GM12874 (cell line): ENCODE measurements at regions not wholly inside any gene's neighbourhood (a gene's known extent, or its start where the extent isn't known, plus 50 kb on each side); places are given as distances from the start of the nearest gene placed in this dataset.

Experiments
- TF ChIP-seq, protein P1 (sequence below): IDR thresholded peaks from 2 replicates; pipeline ENCODE4 v1.5.1; 2011; ENCODE audit warnings: low read depth, mild to moderate bottlenecking, control low read depth, low read length, moderate library complexity; ENCODE audit not compliant: insufficient read depth

DNA sequence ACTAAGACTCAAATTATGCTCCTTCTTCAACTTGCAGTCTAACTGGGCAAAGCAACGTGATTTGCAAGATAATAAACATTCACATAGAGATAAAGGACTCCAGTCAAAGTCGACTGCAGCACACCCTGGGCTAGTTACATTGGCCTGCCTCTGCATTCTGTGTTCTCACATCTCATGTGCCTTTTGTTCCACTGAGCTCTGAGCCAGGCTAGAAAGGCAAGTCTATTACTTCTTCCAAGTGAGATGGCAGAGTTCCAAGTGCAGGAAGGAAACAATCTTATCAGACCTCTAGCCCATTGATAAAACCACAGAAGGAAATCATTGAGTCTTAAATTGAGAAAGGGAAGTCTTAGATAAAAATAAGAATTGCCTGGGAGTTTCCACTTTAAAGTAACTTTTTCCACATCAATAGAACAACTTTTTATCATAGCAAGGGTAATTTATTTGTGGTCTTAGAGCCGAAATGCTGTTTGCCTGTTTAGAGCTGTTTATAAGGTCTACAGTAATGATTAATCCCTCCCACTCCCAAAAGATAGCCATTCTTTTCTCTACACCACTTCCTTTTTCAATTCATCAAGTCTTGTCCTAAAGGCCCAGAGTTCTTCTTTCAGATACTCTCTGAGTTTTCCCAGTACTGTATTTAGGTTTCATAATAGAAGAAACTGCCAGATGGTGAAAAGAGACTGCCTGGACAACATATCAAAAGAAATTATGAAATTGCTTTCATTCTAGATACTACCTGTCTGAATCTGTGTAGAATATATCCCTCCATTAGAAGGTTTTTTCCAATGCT is 200.2 kb downstream of the GUCY2F start:
- TF ChIP-seq, protein P1, sequence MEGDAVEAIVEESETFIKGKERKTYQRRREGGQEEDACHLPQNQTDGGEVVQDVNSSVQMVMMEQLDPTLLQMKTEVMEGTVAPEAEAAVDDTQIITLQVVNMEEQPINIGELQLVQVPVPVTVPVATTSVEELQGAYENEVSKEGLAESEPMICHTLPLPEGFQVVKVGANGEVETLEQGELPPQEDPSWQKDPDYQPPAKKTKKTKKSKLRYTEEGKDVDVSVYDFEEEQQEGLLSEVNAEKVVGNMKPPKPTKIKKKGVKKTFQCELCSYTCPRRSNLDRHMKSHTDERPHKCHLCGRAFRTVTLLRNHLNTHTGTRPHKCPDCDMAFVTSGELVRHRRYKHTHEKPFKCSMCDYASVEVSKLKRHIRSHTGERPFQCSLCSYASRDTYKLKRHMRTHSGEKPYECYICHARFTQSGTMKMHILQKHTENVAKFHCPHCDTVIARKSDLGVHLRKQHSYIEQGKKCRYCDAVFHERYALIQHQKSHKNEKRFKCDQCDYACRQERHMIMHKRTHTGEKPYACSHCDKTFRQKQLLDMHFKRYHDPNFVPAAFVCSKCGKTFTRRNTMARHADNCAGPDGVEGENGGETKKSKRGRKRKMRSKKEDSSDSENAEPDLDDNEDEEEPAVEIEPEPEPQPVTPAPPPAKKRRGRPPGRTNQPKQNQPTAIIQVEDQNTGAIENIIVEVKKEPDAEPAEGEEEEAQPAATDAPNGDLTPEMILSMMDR = no peak

DNA sequence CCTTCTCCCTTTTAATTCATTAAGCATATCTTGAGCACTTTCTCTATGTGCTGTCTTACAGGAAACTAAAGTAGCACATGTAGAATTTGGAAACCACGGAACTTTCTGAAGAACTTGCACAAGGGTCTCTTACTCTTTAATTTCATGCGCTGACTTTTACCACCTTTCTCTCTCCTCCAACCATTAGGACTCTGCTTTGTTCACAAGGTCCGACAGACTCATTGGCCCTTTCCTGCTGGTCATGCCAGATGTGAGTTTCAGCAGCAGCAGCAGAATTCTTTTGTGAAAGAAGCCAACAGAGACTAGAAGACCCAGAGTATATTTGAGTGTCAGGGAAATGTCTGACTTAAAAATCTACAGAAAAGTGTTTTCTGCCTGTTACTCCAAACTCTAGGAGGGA is 207.1 kb downstream of the GUCY2F start:
- TF ChIP-seq, protein P1 = no peak

DNA sequence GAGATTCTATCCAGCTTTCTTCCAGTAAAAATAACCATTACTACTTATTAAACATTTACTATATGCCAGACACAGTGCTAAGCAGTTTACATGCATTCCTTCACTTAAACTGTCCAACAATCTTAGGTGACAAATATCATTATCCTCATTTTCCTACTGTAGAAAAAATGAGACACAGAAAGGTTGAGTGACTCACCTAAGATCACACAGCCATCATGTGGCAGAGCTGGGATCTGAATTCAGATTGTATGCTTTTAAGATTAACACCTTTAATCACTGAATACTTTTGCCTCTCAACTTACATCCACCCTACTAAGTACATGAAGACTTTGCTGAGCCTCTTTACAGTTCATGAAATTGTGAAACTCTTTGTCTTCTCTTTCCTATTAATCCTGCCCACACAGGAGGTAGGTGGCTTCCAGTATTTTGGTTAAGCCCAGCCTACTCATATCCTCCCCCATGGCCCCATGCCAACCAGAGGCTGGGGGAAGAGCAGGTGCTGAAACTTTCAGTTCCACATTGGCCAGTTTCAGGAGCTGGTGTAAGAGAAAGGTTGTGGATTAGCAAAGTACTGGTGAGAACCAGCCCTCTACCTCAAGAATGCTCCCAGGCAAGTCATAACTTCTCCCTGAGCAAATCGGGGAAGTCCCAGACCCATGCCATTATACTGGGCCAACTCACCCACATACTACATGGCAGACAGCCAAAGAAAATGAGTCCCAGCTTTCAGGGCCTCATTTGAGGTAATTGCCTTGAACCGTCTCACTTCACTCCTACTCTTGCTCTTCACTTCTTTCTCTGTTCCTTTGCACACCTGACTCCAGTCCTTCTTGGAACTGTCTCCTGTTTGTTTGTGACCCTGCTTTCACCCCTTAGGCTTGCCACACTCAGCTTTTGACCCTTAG is 211.1 kb downstream of the GUCY2F start:
- TF ChIP-seq, protein P1 = no peak

DNA sequence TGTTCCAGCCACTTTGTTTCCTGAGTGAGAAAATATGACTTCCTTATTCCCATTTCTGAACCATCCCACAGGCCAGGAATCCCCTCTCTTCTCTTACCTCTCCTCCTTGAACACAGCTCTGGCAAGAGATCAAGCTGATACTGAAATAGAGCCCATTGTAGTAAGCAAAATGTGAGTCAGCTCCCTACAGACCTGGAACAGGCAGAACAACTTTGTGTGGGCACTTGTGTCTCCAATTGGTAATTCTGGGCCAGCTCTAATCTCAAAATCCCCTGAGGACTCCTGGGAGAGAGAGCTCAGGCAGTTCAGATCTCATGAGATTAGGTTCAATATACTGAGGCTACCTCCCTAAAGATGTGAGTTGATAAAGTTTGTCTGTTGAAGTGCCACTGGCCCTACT is 213.5 kb downstream of the GUCY2F start:
- TF ChIP-seq, protein P1 = no peak

DNA sequence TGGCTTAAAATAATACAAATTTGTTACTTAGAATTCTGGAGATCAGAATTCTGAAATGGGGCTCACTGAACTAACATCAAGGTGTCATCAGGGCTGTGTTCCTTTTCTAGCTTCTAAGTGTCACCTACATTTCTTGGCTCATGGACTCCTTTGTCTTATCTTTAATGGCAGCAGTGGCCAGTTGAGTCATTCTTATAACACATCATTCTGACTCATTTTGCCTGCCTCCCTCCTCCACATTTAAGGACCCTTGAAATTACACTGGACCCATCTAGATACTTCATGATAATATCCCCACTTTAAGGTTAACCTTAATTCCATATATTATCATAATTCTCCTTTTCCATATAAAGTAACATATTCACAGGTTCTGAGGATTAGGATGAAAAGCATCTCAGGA is 215.9 kb downstream of the GUCY2F start:
- TF ChIP-seq, protein P1 = no peak

DNA sequence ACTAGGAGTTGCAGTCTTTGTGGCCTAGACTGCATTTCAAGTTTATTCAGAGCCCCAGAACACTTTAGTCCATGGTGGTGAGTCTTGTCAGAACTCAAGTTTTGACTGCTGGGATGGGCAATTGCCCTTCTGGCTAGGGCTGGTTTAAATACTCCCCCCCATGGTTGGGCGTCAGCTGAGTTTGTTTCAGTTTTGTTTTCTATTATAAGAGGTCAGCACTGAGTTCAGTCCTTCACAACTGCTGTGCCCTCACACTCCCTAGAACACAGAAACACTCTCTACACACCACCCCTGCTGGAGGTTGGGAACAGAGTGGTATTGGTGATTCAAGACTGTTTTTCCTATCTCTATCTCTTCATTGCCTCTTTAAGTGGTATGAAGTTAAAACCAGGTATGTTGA is 217.0 kb downstream of the GUCY2F start:
- TF ChIP-seq, protein P1 = no peak

DNA sequence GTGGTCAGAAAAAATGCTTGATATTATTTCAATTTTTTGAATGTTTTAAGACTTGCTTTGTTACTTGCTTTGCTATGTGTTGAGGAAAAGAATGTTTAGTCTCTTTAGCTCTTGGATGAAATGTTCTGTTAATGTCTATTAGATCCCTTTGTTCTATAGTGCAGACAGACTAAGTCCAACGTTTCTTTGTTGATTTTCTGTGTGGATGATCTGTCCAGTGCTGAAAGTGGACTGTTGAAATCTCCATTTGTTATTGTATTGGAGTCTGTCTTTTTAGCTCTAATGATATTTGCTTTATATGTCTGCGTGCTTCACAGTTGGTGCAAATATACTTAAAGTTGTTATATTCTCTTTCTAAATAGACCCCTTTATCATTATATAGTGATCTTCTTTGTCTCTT is 220.6 kb downstream of the GUCY2F start:
- TF ChIP-seq, protein P1 = no peak
